K562 (cell line): ENCODE measurements at regions not wholly inside any gene's neighbourhood (a gene's known extent, or its start where the extent isn't known, plus 50 kb on each side); places are given as distances from the start of the nearest gene placed in this dataset.

Experiments
- DACH1 ChIP-seq: fragments of 450-650 bp; IDR thresholded peaks from 2 replicates; pipeline ENCODE4 v1.6.1; 2018; ENCODE audit not compliant: partially characterized antibody
- EP300 ChIP-seq: IDR thresholded peaks from 2 replicates; pipeline ENCODE4 v1.6.1; 2012; ENCODE audit warnings: low read length, improper control_type of control experiment
- JUNB ChIP-seq: fragments of 450-650 bp; formaldehyde crosslinking; conservative IDR thresholded peaks from 2 replicates; pipeline ENCODE4 v1.4.0; 2020; ENCODE audit warnings: mild to moderate bottlenecking
- POLR2A ChIP-seq: fragments of 450-650 bp; conservative IDR thresholded peaks from 2 replicates; pipeline ENCODE4 v1.6.1; 2016
- POLR2H ChIP-seq: IDR thresholded peaks from 2 replicates; pipeline ENCODE4 v1.6.1; 2016; ENCODE audit warnings: missing genetic modification characterization, low read depth, mild to moderate bottlenecking, control low read depth, missing compliant biosample characterization, moderate library complexity
- YY1 ChIP-seq, 3 experiments: IDR thresholded peaks; 2 replicates each; pipeline ENCODE4 v1.6.1; 2011; ENCODE audit warnings: low read length in 2 of 3, mild to moderate bottlenecking in 2 of 3, moderate library complexity in 2 of 3, borderline replicate concordance in 1 of 3, control low read depth in 1 of 3, low read depth in 1 of 3; ENCODE audit not compliant: insufficient read depth in 3 of 3, insufficient replicate concordance in 2 of 3, control insufficient read depth in 1 of 3, insufficient read length in 1 of 3; ENCODE audit errors: extremely low read depth in 1 of 3
- ZNF561 ChIP-seq: fragments of 450-650 bp; formaldehyde crosslinking; conservative IDR thresholded peaks from 2 replicates; pipeline ENCODE4 v1.4.0; 2020; ENCODE audit warnings: mild to moderate bottlenecking, moderate library complexity

GRCh38 chr16:87252269-87252970 lies 64.8 kb downstream of the C16orf95 start:
- no peak for TF ChIP-seq ZNF561 (CRISPR knock-in tag)
- no peak for TF ChIP-seq POLR2A
- no peak for TF ChIP-seq YY1 (IDR thresholded peaks at IDR 0.05; ENCODE audit: borderline replicate concordance in 1 of 3, control insufficient read depth in 1 of 3, extremely low read depth in 1 of 3, insufficient read depth in 3 of 3, insufficient read length in 1 of 3, insufficient replicate concordance in 2 of 3, low read depth in 1 of 3, low read length in 2 of 3)
- no peak for TF ChIP-seq POLR2H
- TF ChIP-seq DACH1: no peak
- TF ChIP-seq JUNB: no peak
- no peak for TF ChIP-seq EP300
